KMS-11 (cell line): ENCODE measurements at regions not wholly inside any gene's neighbourhood (a gene's known extent, or its start where the extent isn't known, plus 50 kb on each side); places are given as distances from the start of the nearest gene placed in this dataset.

Experiments
- H2AFZ ChIP-seq: fragments of 200-600 bp; sonication (generic); 2 replicates; pipeline ENCODE4 v1.6.1; 2016; ENCODE audit warnings: antibody characterized with exemption, mixed run types, low read depth
- H3K27ac ChIP-seq: fragments of 200-600 bp; sonication (generic); 2 replicates; pipeline ENCODE4 v1.6.1; 2016; ENCODE audit warnings: mild to moderate bottlenecking, mixed run types
- H3K27me3 ChIP-seq: fragments of 200-600 bp; sonication (generic); 2 replicates; pipeline ENCODE4 v1.6.1; 2017; ENCODE audit warnings: mild to moderate bottlenecking, low read depth, mixed run types, moderate library complexity; ENCODE audit not compliant: insufficient read depth
- H3K36me3 ChIP-seq: fragments of 200-600 bp; sonication (generic); 2 replicates; pipeline ENCODE4 v1.6.1; 2017; ENCODE audit warnings: mild to moderate bottlenecking, mixed run types; ENCODE audit not compliant: insufficient read depth
- H3K4me1 ChIP-seq: fragments of 200-600 bp; sonication (generic); 2 replicates; pipeline ENCODE4 v1.6.1; 2016; ENCODE audit warnings: mild to moderate bottlenecking, low read depth, mixed run types; ENCODE audit not compliant: poor library complexity, severe bottlenecking
- H3K4me2 ChIP-seq: fragments of 200-600 bp; sonication (generic); 2 replicates; pipeline ENCODE4 v1.7.0; 2016; ENCODE audit warnings: mild to moderate bottlenecking, mixed run types
- H3K4me3 ChIP-seq: fragments of 200-600 bp; sonication (generic); IDR thresholded peaks from 2 replicates; pipeline ENCODE4 v1.6.1; 2017; ENCODE audit warnings: low read depth, low read length, mixed read lengths; ENCODE audit not compliant: insufficient read depth
- H3K79me2 ChIP-seq: fragments of 200-600 bp; sonication (generic); 2 replicates; pipeline ENCODE4 v1.6.1; 2016; ENCODE audit warnings: low read depth, mixed run types; ENCODE audit not compliant: insufficient read depth
- H3K9ac ChIP-seq: fragments of 200-600 bp; sonication (generic); 2 replicates; pipeline ENCODE4 v1.6.1; 2016; ENCODE audit warnings: mild to moderate bottlenecking, mixed run types
- H4K20me1 ChIP-seq: fragments of 200-600 bp; sonication (generic); 2 replicates; pipeline ENCODE4 v1.6.1; 2016; ENCODE audit warnings: mild to moderate bottlenecking, mixed run types; ENCODE audit not compliant: insufficient read depth
- TF ChIP-seq, protein P1 (sequence below): fragments of 200-600 bp; sonication (generic); conservative IDR thresholded peaks from 2 replicates; pipeline ENCODE4 v1.6.1; 2017; ENCODE audit warnings: low read depth, mild to moderate bottlenecking, antibody characterized with exemption, low read length, moderate library complexity, mixed read lengths

DNA sequence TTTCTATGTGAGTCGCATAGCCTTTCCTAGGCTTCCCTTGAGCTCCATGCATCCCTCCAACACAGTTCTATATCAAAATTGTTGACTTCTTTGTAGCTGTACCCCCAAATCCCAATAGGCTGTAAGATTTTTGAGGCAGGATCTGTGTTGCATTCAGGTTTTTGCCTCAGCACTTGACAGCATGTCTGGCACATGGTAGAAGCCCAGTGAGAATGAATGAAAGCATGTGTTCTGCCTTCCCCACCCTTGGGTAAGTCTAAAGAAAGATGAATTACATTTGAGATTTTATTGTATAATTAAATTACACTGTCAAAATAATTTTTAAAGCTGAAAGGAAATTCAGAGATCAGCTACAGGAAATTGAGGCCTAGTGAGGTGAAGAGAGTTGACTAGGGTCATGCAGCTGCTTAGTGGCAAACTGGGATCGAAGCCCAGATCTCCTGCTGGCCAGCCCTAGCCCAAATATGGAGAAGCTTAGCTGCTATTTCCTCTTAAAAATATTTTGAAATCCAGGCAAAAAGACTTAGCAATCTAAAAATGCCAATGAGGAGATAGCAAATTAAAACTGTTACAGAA lies 122.5 kb downstream of the SPATA18 start:
- Histone ChIP-seq H2AFZ (no peak overlapping the region), H3K4me2 (no peak overlapping the region), H3K36me3 (no peaks in the 10 kb centered on the region), H3K79me2 (no peaks in the 10 kb centered on the region), H3K27ac (no peak overlapping the region), H3K4me1 (no peaks in the 10 kb centered on the region), H3K4me3 (no peak overlapping the region), H3K27me3 (no peaks in the 10 kb centered on the region), H3K9ac (no peak overlapping the region), H4K20me1 (no peaks in the 10 kb centered on the region)
- TF ChIP-seq, protein P1, sequence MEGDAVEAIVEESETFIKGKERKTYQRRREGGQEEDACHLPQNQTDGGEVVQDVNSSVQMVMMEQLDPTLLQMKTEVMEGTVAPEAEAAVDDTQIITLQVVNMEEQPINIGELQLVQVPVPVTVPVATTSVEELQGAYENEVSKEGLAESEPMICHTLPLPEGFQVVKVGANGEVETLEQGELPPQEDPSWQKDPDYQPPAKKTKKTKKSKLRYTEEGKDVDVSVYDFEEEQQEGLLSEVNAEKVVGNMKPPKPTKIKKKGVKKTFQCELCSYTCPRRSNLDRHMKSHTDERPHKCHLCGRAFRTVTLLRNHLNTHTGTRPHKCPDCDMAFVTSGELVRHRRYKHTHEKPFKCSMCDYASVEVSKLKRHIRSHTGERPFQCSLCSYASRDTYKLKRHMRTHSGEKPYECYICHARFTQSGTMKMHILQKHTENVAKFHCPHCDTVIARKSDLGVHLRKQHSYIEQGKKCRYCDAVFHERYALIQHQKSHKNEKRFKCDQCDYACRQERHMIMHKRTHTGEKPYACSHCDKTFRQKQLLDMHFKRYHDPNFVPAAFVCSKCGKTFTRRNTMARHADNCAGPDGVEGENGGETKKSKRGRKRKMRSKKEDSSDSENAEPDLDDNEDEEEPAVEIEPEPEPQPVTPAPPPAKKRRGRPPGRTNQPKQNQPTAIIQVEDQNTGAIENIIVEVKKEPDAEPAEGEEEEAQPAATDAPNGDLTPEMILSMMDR = no peak

DNA sequence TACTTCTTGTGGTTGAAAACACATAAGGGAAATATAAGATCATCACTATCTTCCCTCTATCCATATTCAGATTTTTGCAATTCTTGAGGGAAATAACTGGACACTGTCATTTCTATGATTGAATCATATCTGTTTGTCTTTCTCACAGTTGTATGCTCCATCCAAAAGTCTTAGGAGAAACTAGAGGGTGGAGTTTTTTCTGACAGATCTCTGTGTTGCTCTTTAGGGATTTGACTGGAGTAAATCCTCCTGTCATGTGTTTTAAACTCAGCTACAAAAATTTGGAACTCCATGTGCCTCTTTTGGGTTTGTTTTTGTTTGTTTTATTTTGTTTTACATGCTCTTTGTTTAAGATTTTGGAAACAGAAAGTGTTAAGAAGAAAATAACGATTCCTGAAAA lies 136.5 kb downstream of the SPATA18 start:
- Histone ChIP-seq H3K36me3 (no peaks in the 10 kb centered on the region), H3K4me2 (no peak overlapping the region), H3K27me3 (no peaks in the 10 kb centered on the region), H3K4me1 (no peaks in the 10 kb centered on the region), H2AFZ (no peak overlapping the region), H3K27ac (no peak overlapping the region), H4K20me1 (no peaks in the 10 kb centered on the region), H3K4me3 (no peak overlapping the region), H3K79me2 (no peaks in the 10 kb centered on the region), H3K9ac (no peak overlapping the region)
- TF ChIP-seq, protein P1 = no peak

DNA sequence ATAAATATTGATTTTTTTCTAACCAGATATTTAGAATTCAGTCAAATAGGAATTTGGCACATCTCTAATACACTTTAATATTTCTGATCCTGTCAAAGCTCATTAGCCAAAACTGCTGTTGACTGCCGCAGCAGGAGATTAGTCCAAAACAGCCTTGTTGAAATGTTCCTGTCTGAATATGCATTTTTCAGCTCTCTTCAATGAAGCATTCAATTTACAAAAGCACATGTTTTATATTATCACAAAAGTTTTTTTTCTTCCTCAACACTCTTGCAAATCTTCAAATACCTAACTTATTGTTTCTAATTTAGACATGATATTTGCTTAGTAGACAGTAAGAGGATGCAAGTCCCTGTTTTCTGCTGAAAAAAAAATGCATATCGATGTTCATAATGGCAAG lies 140.9 kb downstream of the SPATA18 start:
- no peak overlapping the region for H2AFZ ChIP-seq
- H4K20me1 ChIP-seq = no peaks in the 10 kb centered on the region
- no peaks in the 10 kb centered on the region for H3K79me2 ChIP-seq
- TF ChIP-seq, protein P1 = no peak
- no peaks in the 10 kb centered on the region for H3K4me1 ChIP-seq
- no peak overlapping the region for H3K4me3 ChIP-seq
- H3K4me2 ChIP-seq = no peak overlapping the region
- H3K27me3 ChIP-seq = no peaks in the 10 kb centered on the region
- H3K36me3 ChIP-seq = no peaks in the 10 kb centered on the region
- no peak overlapping the region for H3K9ac ChIP-seq
- no peak overlapping the region for H3K27ac ChIP-seq

DNA sequence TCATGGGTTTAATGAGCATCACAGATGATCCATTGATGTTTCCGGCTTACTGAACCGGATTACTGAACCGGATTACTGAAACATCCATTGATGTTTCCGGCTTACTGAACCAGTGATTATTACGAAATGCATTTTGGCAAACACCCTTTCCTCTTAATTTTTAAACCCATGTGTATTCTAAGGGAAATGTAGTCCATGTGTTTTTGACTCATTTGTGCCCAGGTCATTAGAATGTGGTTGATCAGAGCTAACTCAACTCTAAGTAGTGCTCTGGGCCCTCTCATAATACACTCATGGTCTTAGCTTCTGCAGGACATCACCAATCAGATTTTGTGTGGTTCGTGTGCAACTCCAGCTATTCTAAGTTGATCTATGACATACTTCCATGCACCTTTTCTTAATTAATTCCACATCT lies 141.6 kb downstream of the SPATA18 start:
- no peak overlapping the region for H2AFZ ChIP-seq
- no peaks in the 10 kb centered on the region for H3K27me3 ChIP-seq
- H3K79me2 ChIP-seq = no peaks in the 10 kb centered on the region
- H3K9ac ChIP-seq = no peak overlapping the region
- TF ChIP-seq, protein P1 = no peak
- H3K4me1 ChIP-seq = no peaks in the 10 kb centered on the region
- no peak overlapping the region for H3K27ac ChIP-seq
- H3K4me2 ChIP-seq = no peak overlapping the region
- no peak overlapping the region for H3K4me3 ChIP-seq
- no peaks in the 10 kb centered on the region for H3K36me3 ChIP-seq
- no peaks in the 10 kb centered on the region for H4K20me1 ChIP-seq
